ENCODE measurements at regions not wholly inside any gene's neighbourhood (a gene's known extent, or its start where the extent isn't known, plus 50 kb on each side); places are given as distances from the start of the nearest gene placed in this dataset.
"Not testable (repeated sequence)": the region's sequence is repeated elsewhere in the genome, so short reads cannot be mapped to it uniquely, and the experiment has no call there.

DNA sequence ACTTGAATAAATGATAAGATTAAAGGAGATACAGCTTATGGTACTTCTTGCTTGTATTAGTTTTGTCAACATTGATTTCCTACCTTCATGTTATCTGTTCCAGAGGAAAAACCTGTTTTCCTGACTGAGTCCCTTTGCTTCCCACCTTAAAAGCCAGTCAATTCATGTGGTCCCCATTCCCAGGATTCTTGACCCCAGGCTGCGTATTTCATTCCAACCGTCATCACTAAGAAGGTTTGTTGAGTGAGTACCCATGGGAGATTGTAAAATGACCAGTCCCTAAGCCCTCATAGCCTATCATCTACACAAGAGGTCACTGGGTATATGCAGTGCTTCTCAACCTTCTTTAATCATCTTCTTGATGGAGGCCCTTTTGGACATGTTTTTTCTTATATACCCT is 52.2 kb downstream of the BEX3 start:
- no peaks in the 10 kb centered on the region for H3K36me3 ChIP-seq (ENCODE audit: control insufficient read depth in 2 of 2, insufficient read depth in 2 of 2, low read length in 1 of 2)
- H3K27me3 ChIP-seq (ENCODE audit: control insufficient read depth in 2 of 2, insufficient read depth in 1 of 2, low read length in 1 of 2), result no peaks in the 10 kb centered on the region
- no peak overlapping the region for H3K4me3 ChIP-seq (ENCODE audit: low read length in 2 of 2)
- H3K4me1 ChIP-seq (ENCODE audit: control insufficient read depth in 2 of 2, insufficient read depth in 2 of 2, low read length in 2 of 2), result no peaks in the 10 kb centered on the region
- H3K9me3 ChIP-seq (ENCODE audit: control insufficient read depth in 2 of 2, insufficient read depth in 1 of 2, low read length in 1 of 2), result no peaks in the 10 kb centered on the region
- H3K27ac ChIP-seq (ENCODE audit: low read depth in 1 of 2, low read length in 1 of 2), result no peak overlapping the region
- no peak for DNase-seq (ENCODE audit: low read depth in 6 of 9, low spot score in 9 of 9)
- 98% methylated on average over 2 of the region's 2 CpGs for WGBS

DNA sequence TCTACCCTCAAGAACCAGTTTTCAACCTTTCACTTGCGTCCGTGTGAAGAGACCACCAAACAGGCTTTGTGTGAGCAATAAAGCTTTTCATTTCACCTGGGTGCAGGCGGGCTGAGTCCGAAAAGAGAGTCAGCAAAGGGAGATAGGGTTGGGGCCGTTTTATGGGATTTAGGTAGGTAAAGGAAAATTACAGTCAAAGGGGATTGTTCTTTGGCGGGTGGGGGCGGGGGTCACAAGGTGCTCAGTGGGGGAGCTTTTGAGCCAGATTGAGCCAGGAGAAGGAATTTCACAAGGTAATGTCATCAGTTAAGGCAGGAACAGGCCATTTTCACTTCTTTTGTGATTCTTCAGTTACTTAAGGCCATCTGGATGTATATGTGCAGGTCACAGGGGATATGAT is 52.7 kb downstream of the BEX3 start:
- H3K4me1 ChIP-seq (ENCODE audit: control insufficient read depth in 2 of 2, insufficient read depth in 2 of 2, low read length in 2 of 2); H3K36me3 ChIP-seq (ENCODE audit: control insufficient read depth in 2 of 2, insufficient read depth in 2 of 2, low read length in 1 of 2); H3K4me3 ChIP-seq (ENCODE audit: low read length in 2 of 2); H3K27me3 ChIP-seq (ENCODE audit: control insufficient read depth in 2 of 2, insufficient read depth in 1 of 2, low read length in 1 of 2); H3K27ac ChIP-seq (ENCODE audit: low read depth in 1 of 2, low read length in 1 of 2); H3K9me3 ChIP-seq (ENCODE audit: control insufficient read depth in 2 of 2, insufficient read depth in 1 of 2, low read length in 1 of 2); DNase-seq (ENCODE audit: low read depth in 6 of 9, low spot score in 9 of 9): not testable (repeated sequence)
- WGBS, result 97% methylated on average over 7 of the region's 7 CpGs

DNA sequence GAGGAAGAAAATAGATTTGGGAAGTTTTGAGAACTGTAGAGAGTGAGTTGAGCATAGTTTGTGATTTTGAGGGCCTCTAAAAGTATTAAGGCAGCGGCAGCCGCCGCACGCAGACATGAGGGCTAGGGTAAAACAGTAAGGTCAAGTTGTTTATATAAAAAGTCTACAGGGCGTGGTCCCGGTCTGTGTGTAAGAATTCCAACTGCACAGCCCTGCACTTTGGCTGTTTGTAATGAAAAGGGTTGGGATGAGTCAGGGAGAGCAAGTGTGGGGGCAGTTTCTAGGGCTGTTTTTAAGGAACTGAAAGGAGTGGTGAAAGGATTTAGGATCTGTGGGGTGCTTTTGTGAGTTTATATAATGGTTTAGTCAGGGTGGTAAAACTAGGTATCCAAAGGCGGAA is 55.0 kb downstream of the BEX3 start:
- Histone ChIP-seq H3K27ac (ENCODE audit: low read depth in 1 of 2, low read length in 1 of 2) (no peak overlapping the region), H3K4me1 (ENCODE audit: control insufficient read depth in 2 of 2, insufficient read depth in 2 of 2, low read length in 2 of 2) (no peaks in the 10 kb centered on the region), H3K27me3 (ENCODE audit: control insufficient read depth in 2 of 2, insufficient read depth in 1 of 2, low read length in 1 of 2) (no peaks in the 10 kb centered on the region), H3K9me3 (ENCODE audit: control insufficient read depth in 2 of 2, insufficient read depth in 1 of 2, low read length in 1 of 2) (no peaks in the 10 kb centered on the region), H3K36me3 (ENCODE audit: control insufficient read depth in 2 of 2, insufficient read depth in 2 of 2, low read length in 1 of 2) (no peaks in the 10 kb centered on the region), H3K4me3 (ENCODE audit: low read length in 2 of 2) (no peak overlapping the region)
- no peak for DNase-seq (ENCODE audit: low read depth in 6 of 9, low spot score in 9 of 9)
- WGBS, result over 99% methylated on average over 7 of the region's 7 CpGs

DNA sequence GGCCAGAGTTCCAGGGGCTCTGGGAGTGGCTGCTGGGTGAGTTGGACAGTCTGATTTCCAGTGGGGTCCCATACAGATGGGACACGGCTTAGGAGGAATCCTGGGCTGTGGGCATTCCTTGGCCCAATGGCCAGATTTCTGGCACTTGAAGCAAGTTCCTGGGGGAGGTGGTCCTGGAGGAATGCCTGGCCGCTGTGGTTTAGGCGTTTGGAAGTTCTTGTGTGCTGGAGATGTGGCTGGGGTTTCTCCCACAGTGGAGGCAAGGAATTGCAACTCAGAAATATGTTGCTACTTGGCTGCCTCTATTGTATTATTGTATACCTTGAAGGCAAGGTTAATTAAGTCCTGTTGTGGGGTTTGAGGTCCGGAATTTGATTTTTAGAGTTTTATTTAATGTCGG is 56.5 kb downstream of the BEX3 start:
- not testable (repeated sequence) for H3K4me3 ChIP-seq (ENCODE audit: low read length in 2 of 2); H3K27me3 ChIP-seq (ENCODE audit: control insufficient read depth in 2 of 2, insufficient read depth in 1 of 2, low read length in 1 of 2); H3K27ac ChIP-seq (ENCODE audit: low read depth in 1 of 2, low read length in 1 of 2); H3K36me3 ChIP-seq (ENCODE audit: control insufficient read depth in 2 of 2, insufficient read depth in 2 of 2, low read length in 1 of 2); H3K9me3 ChIP-seq (ENCODE audit: control insufficient read depth in 2 of 2, insufficient read depth in 1 of 2, low read length in 1 of 2); H3K4me1 ChIP-seq (ENCODE audit: control insufficient read depth in 2 of 2, insufficient read depth in 2 of 2, low read length in 2 of 2); DNase-seq (ENCODE audit: low read depth in 6 of 9, low spot score in 9 of 9)
- 95% methylated on average over 5 of the region's 5 CpGs for WGBS

DNA sequence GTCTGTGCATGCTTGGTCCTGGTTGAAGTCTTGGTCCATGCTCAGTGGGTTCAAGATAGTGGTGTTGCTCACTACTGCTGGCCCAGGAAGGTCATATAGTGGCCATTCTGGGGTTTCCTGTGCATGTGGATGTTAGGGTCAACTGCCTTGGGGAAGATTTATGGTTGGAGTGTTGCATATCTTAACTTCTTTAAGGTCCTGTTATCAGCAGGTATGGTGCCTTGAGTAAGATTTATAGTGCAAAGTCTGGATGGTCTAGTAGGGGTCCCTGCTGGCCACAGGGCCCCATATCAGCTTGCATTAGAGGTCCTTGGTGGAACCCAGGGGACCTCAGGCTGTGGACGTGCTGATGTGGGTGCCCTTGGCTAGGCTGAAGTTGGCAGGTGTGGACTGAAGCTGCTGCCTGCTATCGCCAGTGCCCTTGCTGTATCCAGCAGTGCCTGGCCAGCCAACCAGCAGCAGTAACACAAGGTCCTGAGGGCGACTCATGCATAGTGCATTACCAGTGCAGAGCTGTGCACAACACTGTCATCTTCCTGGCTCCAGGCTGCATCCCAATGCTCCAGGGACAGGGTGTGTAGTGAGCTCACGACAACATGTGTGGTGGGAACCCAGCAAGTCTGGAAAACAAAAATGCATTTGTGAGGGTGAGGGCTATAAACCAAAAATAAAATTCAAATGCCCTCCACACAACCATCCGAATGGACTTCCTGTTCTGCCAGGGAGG is 61.0 kb downstream of the BEX3 start:
- Histone ChIP-seq H3K4me3 (ENCODE audit: low read length in 2 of 2) (no peak overlapping the region), H3K4me1 (ENCODE audit: control insufficient read depth in 2 of 2, insufficient read depth in 2 of 2, low read length in 2 of 2) (no peaks in the 10 kb centered on the region), H3K27me3 (ENCODE audit: control insufficient read depth in 2 of 2, insufficient read depth in 1 of 2, low read length in 1 of 2) (no peaks in the 10 kb centered on the region), H3K27ac (ENCODE audit: low read depth in 1 of 2, low read length in 1 of 2) (no peak overlapping the region), H3K36me3 (ENCODE audit: control insufficient read depth in 2 of 2, insufficient read depth in 2 of 2, low read length in 1 of 2) (no peaks in the 10 kb centered on the region), H3K9me3 (ENCODE audit: control insufficient read depth in 2 of 2, insufficient read depth in 1 of 2, low read length in 1 of 2) (no peaks in the 10 kb centered on the region)
- DNase-seq (ENCODE audit: low read depth in 6 of 9, low spot score in 9 of 9), result no peak
- 97% methylated on average over 5 of the region's 5 CpGs for WGBS

DNA sequence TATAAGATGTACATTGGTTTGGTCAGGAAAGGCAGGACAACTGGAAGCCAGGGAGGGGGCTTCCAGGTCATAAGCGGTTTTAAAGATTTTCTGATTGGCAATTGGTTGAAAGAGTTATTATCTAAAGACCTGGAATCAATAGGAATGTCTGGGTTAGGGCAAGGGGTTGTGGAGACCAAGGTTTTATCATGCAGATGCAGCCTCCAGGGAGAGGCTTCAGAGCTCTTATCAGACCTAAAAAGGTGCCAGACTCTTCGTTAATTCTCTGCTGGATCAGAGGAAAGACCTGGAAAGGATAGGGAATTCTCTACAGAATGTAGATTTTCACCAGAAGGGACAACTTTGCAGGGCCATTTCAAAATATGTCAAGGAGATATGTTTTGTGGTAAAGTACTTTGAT is 62.8 kb downstream of the BEX3 start:
- DNase-seq (ENCODE audit: low read depth in 6 of 9, low spot score in 9 of 9), result no peak
- H3K27me3 ChIP-seq (ENCODE audit: control insufficient read depth in 2 of 2, insufficient read depth in 1 of 2, low read length in 1 of 2), result no peaks in the 10 kb centered on the region
- WGBS, result 98% methylated on average over 2 of the region's 2 CpGs
- H3K27ac ChIP-seq (ENCODE audit: low read depth in 1 of 2, low read length in 1 of 2), result no peak overlapping the region
- no peak overlapping the region for H3K4me3 ChIP-seq (ENCODE audit: low read length in 2 of 2)
- no peaks in the 10 kb centered on the region for H3K36me3 ChIP-seq (ENCODE audit: control insufficient read depth in 2 of 2, insufficient read depth in 2 of 2, low read length in 1 of 2)
- no peaks in the 10 kb centered on the region for H3K4me1 ChIP-seq (ENCODE audit: control insufficient read depth in 2 of 2, insufficient read depth in 2 of 2, low read length in 2 of 2)
- H3K9me3 ChIP-seq (ENCODE audit: control insufficient read depth in 2 of 2, insufficient read depth in 1 of 2, low read length in 1 of 2), result no peaks in the 10 kb centered on the region

DNA sequence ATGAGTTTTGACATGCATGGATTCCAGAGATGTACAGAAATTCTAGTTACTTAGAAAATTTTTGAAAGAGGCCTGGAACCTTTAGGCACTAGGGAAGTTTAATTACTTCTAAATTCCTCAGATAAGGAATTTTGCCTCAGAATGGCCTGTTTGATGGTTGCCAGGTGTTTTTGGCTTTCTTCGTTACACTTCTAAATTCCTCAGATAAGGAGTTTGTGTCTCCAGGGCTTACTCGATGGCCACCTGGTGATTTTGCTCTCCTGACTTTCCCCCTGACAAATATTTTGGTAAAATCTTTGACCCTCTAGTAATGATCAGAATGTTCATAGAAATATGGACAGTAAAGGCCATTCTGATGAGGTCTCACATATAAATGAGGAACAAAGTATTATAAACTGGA is 64.3 kb downstream of the BEX3 start:
- no peak for DNase-seq (ENCODE audit: low read depth in 6 of 9, low spot score in 9 of 9)
- Histone ChIP-seq H3K4me3 (ENCODE audit: low read length in 2 of 2) (no peak overlapping the region), H3K27me3 (ENCODE audit: control insufficient read depth in 2 of 2, insufficient read depth in 1 of 2, low read length in 1 of 2) (no peaks in the 10 kb centered on the region), H3K27ac (ENCODE audit: low read depth in 1 of 2, low read length in 1 of 2) (no peak overlapping the region), H3K9me3 (ENCODE audit: control insufficient read depth in 2 of 2, insufficient read depth in 1 of 2, low read length in 1 of 2) (no peaks in the 10 kb centered on the region), H3K36me3 (ENCODE audit: control insufficient read depth in 2 of 2, insufficient read depth in 2 of 2, low read length in 1 of 2) (no peaks in the 10 kb centered on the region), H3K4me1 (ENCODE audit: control insufficient read depth in 2 of 2, insufficient read depth in 2 of 2, low read length in 2 of 2) (no peaks in the 10 kb centered on the region)
- WGBS, result 97% methylated on average over 2 of the region's 2 CpGs

DNA sequence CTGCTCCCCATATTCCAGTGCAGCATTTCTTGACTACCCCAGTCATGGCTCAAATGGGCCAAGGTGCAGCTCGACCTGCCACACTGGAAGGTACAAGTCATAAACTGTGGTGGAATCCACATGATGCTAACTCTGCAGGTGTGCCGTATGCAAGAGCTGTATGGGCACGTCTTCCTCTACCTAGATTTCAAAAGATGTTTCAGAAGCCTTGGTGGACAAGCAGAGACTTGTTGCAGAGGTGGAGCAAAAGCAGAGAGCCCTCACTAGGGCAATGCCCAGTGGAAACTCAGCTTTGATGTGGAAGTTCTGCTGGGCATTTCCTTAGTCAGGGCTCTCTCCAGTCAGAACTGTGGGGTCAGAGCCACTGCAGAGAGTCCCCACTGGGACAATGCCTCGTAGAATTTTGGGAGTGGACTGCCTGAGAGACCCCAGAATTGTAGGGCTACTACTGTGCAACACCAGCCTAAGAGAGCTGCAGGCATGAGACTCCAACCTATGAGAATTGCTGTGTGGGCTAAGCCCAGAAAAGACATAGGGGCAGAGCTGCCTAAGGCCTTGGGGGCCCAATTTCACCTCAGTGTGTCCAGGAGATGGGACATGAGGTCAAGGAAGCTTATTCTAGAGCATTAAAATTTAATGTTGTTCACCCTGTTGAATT is 65.7 kb downstream of the BEX3 start:
- H3K4me3 ChIP-seq (ENCODE audit: low read length in 2 of 2), result no peak overlapping the region
- DNase-seq (ENCODE audit: low read depth in 6 of 9, low spot score in 9 of 9), result no peak
- peak overlapping the region in 1 of 2 donors; percentile 18 for H3K27ac ChIP-seq (ENCODE audit: low read depth in 1 of 2, low read length in 1 of 2)
- WGBS, result 94% methylated on average over 4 of the region's 4 CpGs
- no peaks in the 10 kb centered on the region for H3K9me3 ChIP-seq (ENCODE audit: control insufficient read depth in 2 of 2, insufficient read depth in 1 of 2, low read length in 1 of 2)
- H3K27me3 ChIP-seq (ENCODE audit: control insufficient read depth in 2 of 2, insufficient read depth in 1 of 2, low read length in 1 of 2), result no peaks in the 10 kb centered on the region
- no peaks in the 10 kb centered on the region for H3K36me3 ChIP-seq (ENCODE audit: control insufficient read depth in 2 of 2, insufficient read depth in 2 of 2, low read length in 1 of 2)
- H3K4me1 ChIP-seq (ENCODE audit: control insufficient read depth in 2 of 2, insufficient read depth in 2 of 2, low read length in 2 of 2), result no peaks in the 10 kb centered on the region

DNA sequence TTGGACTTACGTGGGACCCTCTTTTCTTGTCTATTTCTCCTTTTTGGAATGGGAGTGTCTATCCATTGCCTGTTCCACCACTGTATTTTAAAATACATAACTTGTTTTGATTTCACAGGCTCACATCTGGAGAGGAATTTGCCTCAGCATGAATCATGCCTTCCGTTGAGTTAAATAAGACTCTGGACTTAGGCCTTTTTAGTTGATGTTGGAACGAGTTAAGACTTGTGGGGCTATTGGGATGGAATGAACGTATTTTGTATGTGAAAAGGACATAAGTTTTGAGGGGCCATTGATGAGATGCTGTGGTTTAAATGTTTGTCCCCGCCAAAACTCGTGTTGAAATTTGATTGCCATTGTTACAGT is 66.2 kb downstream of the BEX3 start:
- Histone ChIP-seq H3K4me1 (ENCODE audit: control insufficient read depth in 2 of 2, insufficient read depth in 2 of 2, low read length in 2 of 2) (no peaks in the 10 kb centered on the region), H3K9me3 (ENCODE audit: control insufficient read depth in 2 of 2, insufficient read depth in 1 of 2, low read length in 1 of 2) (no peaks in the 10 kb centered on the region), H3K4me3 (ENCODE audit: low read length in 2 of 2) (no peak overlapping the region), H3K36me3 (ENCODE audit: control insufficient read depth in 2 of 2, insufficient read depth in 2 of 2, low read length in 1 of 2) (no peaks in the 10 kb centered on the region), H3K27me3 (ENCODE audit: control insufficient read depth in 2 of 2, insufficient read depth in 1 of 2, low read length in 1 of 2) (no peaks in the 10 kb centered on the region), H3K27ac (ENCODE audit: low read depth in 1 of 2, low read length in 1 of 2) (no peak overlapping the region)
- 76% methylated on average over 6 of the region's 6 CpGs for WGBS
- DNase-seq (ENCODE audit: low read depth in 6 of 9, low spot score in 9 of 9), result no peak

Measured in thymus (tissue), 11 donors.